Naive thymus-derived CD8-positive, alpha-beta T cell (primary cell): ENCODE measurements at regions not wholly inside any gene's neighbourhood (a gene's known extent, or its start where the extent isn't known, plus 50 kb on each side); places are given as distances from the start of the nearest gene placed in this dataset.

Experiments
- ATAC-seq, 2 donors: fragments of 150-1000 bp; cut with Tn5 transposase in 1 of 2; sonication (Bioruptor Pico), chemical (Tn5 transposase) in 1 of 2; 1 replicate in 1 of 2; 2 replicates in 1 of 2; pipeline ENCODE4 v1.10.0; 2021; ENCODE audit warnings: mild to moderate bottlenecking in 2 of 2, moderate library complexity in 2 of 2
- POLR2A ChIA-PET: fragments of 350-600 bp; sonication (Branson Sonifier 250); formaldehyde crosslinking; loops from one replicate; lab custom pipeline; 2021; ENCODE audit warnings: antibody characterized with exemption; lab: Charles Lee
- DNase-seq, 10 donors: peaks; one replicate each; pipeline versions ENCODE4 v3.0.0 to v3.0.0-alpha.2; 2020 to 2022
- H3K27ac Mint-ChIP-seq, 10 donors: one replicate each; pipeline ENCODE4 v1.8.0; 2020 to 2022; ENCODE audit warnings: mild to moderate bottlenecking in 10 of 10, mixed read lengths in 10 of 10, moderate library complexity in 4 of 10, inconsistent platforms in 1 of 10
- H3K27me3 Mint-ChIP-seq, 5 donors: one replicate each; pipeline ENCODE4 v1.8.0; 2021 to 2022; ENCODE audit warnings: mixed read lengths in 5 of 5
- H3K36me3 Mint-ChIP-seq, 3 donors: one replicate each; pipeline ENCODE4 v1.8.0; 2020 to 2022; ENCODE audit warnings: mixed read lengths in 3 of 3, mild to moderate bottlenecking in 2 of 3, inconsistent platforms in 1 of 3
- H3K4me1 Mint-ChIP-seq, 4 donors: one replicate each; pipeline ENCODE4 v1.8.0; 2021 to 2022; ENCODE audit warnings: mixed read lengths in 4 of 4
- H3K4me3 Mint-ChIP-seq, 10 donors: one replicate each; pipeline ENCODE4 v1.8.0; 2020 to 2022; ENCODE audit warnings: mild to moderate bottlenecking in 10 of 10, mixed read lengths in 10 of 10, moderate library complexity in 6 of 10, inconsistent platforms in 1 of 10
- H3K9me3 Mint-ChIP-seq, 9 donors: one replicate each; pipeline ENCODE4 v1.8.0; 2020 to 2022; ENCODE audit warnings: mixed read lengths in 9 of 9, mild to moderate bottlenecking in 3 of 9, inconsistent platforms in 1 of 9, moderate library complexity in 1 of 9

DNA sequence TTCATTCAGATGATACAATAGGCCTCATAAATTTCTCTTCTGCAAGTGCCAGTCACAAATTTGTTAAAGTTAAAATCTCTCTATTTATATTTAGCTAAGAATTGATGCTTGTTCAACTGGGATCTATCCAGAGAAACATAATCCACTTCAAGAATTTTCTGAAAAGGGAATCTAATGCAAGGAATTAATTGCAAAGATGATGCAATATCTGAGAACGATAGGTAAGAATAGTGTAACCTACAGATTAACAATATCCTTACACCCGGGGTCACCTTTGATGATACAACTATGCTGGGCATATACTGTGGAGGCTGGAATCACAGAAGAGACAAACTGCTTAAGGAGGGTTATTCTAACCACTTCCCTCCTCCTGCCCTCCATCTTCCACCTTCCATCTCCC lies 295.1 kb downstream of the FOXG1 start:
- no peak overlapping the region for H3K4me3 Mint-ChIP-seq

GRCh38 chr14:29062466-29062865 lies 295.9 kb downstream of the FOXG1 start:
- ATAC-seq, result no peak
- POLR2A ChIA-PET, result no interaction called here
- no peaks in the 10 kb centered on the region for H3K27me3 Mint-ChIP-seq
- no peaks in the 10 kb centered on the region for H3K36me3 Mint-ChIP-seq
- H3K27ac Mint-ChIP-seq, result no peak overlapping the region
- H3K4me3 Mint-ChIP-seq, result no peak overlapping the region
- DNase-seq, result no peak
- no peaks in the 10 kb centered on the region for H3K4me1 Mint-ChIP-seq
- H3K9me3 Mint-ChIP-seq, result peaks cover 0 to 32% (median 10%) of the 10 kb centered on the region in 9 donors

More for the DNA sequence above, 295.1 kb downstream of the FOXG1 start:
- Mint-ChIP-seq H3K36me3 (no peaks in the 10 kb centered on the region), H3K9me3 (peaks cover 0 to 32% (median 10%) of the 10 kb centered on the region in 9 donors), H3K27ac (no peak overlapping the region), H3K27me3 (no peaks in the 10 kb centered on the region), H3K4me1 (no peaks in the 10 kb centered on the region)
- no peak for ATAC-seq
- POLR2A ChIA-PET, result no interaction called here
- DNase-seq, result no peak

- POLR2A ChIA-PET, result no interaction called here
- Mint-ChIP-seq H3K4me1 (no peaks in the 10 kb centered on the region), H3K27ac (no peak overlapping the region), H3K9me3 (peaks cover 2 to 32% (median 12%) of the 10 kb centered on the region in 9 donors), H3K27me3 (no peaks in the 10 kb centered on the region), H3K4me3 (no peak overlapping the region), H3K36me3 (no peaks in the 10 kb centered on the region)
- ATAC-seq (no peak), DNase-seq (no peak)
Observed at GRCh38 chr14:29062976-29063375, 296.4 kb downstream of the FOXG1 start.

GRCh38 chr14:29064305-29064900 lies 297.8 kb downstream of the FOXG1 start:
- H3K36me3 Mint-ChIP-seq, result no peaks in the 10 kb centered on the region
- no peaks in the 10 kb centered on the region for H3K4me1 Mint-ChIP-seq
- no peak overlapping the region for H3K27ac Mint-ChIP-seq
- H3K9me3 Mint-ChIP-seq, result peaks cover 5 to 39% (median 14%) of the 10 kb centered on the region in 9 donors
- DNase-seq (no peak), ATAC-seq (no peak)
- no peak overlapping the region for H3K4me3 Mint-ChIP-seq
- H3K27me3 Mint-ChIP-seq, result no peaks in the 10 kb centered on the region
- POLR2A ChIA-PET, result no interaction called here

GRCh38 chr14:29069228-29069627 lies 302.6 kb downstream of the FOXG1 start:
- H3K36me3 Mint-ChIP-seq, result no peaks in the 10 kb centered on the region
- H3K9me3 Mint-ChIP-seq, result peaks cover 0 to 47% (median 18%) of the 10 kb centered on the region in 9 donors
- H3K27me3 Mint-ChIP-seq, result no peaks in the 10 kb centered on the region
- H3K27ac Mint-ChIP-seq, result no peak overlapping the region
- DNase-seq (no peak), ATAC-seq (no peak)
- no peak overlapping the region for H3K4me3 Mint-ChIP-seq
- POLR2A ChIA-PET, result no interaction called here
- no peaks in the 10 kb centered on the region for H3K4me1 Mint-ChIP-seq

GRCh38 chr14:29075761-29076160 lies 309.2 kb downstream of the FOXG1 start:
- POLR2A ChIA-PET, result no interaction called here
- Mint-ChIP-seq H3K27me3 (no peaks in the 10 kb centered on the region), H3K4me3 (no peak overlapping the region), H3K36me3 (no peaks in the 10 kb centered on the region), H3K27ac (no peak overlapping the region), H3K9me3 (peaks cover 2 to 23% (median 12%) of the 10 kb centered on the region in 9 donors), H3K4me1 (no peaks in the 10 kb centered on the region)
- DNase-seq (no peak), ATAC-seq (no peak)

GRCh38 chr14:29077916-29078315 lies 311.3 kb downstream of the FOXG1 start:
- DNase-seq (no peak), ATAC-seq (no peak)
- POLR2A ChIA-PET, result no interaction called here
- H3K36me3 Mint-ChIP-seq, result no peaks in the 10 kb centered on the region
- H3K27me3 Mint-ChIP-seq, result no peaks in the 10 kb centered on the region
- H3K27ac Mint-ChIP-seq, result no peak overlapping the region
- H3K4me1 Mint-ChIP-seq, result no peaks in the 10 kb centered on the region
- H3K4me3 Mint-ChIP-seq, result no peak overlapping the region
- H3K9me3 Mint-ChIP-seq, result peaks cover 2 to 23% (median 11%) of the 10 kb centered on the region in 9 donors

GRCh38 chr14:29078810-29079522 lies 312.4 kb downstream of the FOXG1 start:
- H3K9me3 Mint-ChIP-seq, result peaks cover 0 to 23% (median 11%) of the 10 kb centered on the region in 9 donors
- H3K27me3 Mint-ChIP-seq, result no peaks in the 10 kb centered on the region
- ATAC-seq, result no peak
- no peaks in the 10 kb centered on the region for H3K36me3 Mint-ChIP-seq
- no peak overlapping the region for H3K27ac Mint-ChIP-seq
- no peak overlapping the region for H3K4me3 Mint-ChIP-seq
- no peak for DNase-seq
- POLR2A ChIA-PET, result no interaction called here
- H3K4me1 Mint-ChIP-seq, result no peaks in the 10 kb centered on the region

DNA sequence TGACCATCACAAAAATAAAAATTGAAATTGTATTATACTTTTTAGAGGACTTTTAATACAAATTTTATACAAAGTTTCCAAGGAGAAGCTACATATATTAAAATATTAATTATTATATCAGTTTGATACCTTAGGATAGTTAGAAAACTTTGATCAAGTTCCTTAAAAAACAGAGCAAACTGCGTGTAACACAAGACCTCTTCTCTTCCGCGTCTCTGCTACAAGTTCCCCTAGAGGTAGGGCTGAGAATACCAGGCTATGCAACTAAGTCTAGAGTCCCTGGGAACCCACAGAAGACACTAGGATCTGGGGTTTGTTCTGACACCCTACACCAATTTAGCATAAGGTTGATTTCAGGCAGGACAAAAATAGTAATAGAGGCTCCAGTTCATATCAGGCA lies 319.0 kb downstream of the FOXG1 start:
- H3K4me3 Mint-ChIP-seq, result no peak overlapping the region
- no peak overlapping the region for H3K27ac Mint-ChIP-seq
- ATAC-seq (no peak), DNase-seq (no peak)
- peaks cover 3 to 29% (median 11%) of the 10 kb centered on the region in 9 donors for H3K9me3 Mint-ChIP-seq
- no peaks in the 10 kb centered on the region for H3K27me3 Mint-ChIP-seq
- H3K36me3 Mint-ChIP-seq, result no peaks in the 10 kb centered on the region
- no peaks in the 10 kb centered on the region for H3K4me1 Mint-ChIP-seq
- POLR2A ChIA-PET, result no interaction called here

- no peak for ATAC-seq
- Mint-ChIP-seq H3K4me3 (no peak overlapping the region), H3K27ac (no peak overlapping the region), H3K9me3 (peaks cover 3 to 39% (median 13%) of the 10 kb centered on the region in 9 donors), H3K4me1 (no peaks in the 10 kb centered on the region), H3K36me3 (no peaks in the 10 kb centered on the region), H3K27me3 (no peaks in the 10 kb centered on the region)
- POLR2A ChIA-PET, result no interaction called here
- DNase-seq, result no peak
Observed at GRCh38 chr14:29089849-29090248, 323.3 kb downstream of the FOXG1 start.

- H3K4me3 Mint-ChIP-seq, result no peak overlapping the region
- peaks cover 5 to 45% (median 13%) of the 10 kb centered on the region in 9 donors for H3K9me3 Mint-ChIP-seq
- peaks cover 0 to 4% (median 0%) of the 10 kb centered on the region in 3 donors for H3K36me3 Mint-ChIP-seq
- POLR2A ChIA-PET, result no interaction called here
- H3K27me3 Mint-ChIP-seq, result no peaks in the 10 kb centered on the region
- no peaks in the 10 kb centered on the region for H3K4me1 Mint-ChIP-seq
- H3K27ac Mint-ChIP-seq, result no peak overlapping the region
- DNase-seq (no peak), ATAC-seq (no peak)
Observed at GRCh38 chr14:29092121-29092520, 325.5 kb downstream of the FOXG1 start.

GRCh38 chr14:29097476-29097875 lies 330.9 kb downstream of the FOXG1 start:
- DNase-seq, result no peak
- ATAC-seq, result no peak
- H3K4me1 Mint-ChIP-seq, result no peaks in the 10 kb centered on the region
- no peaks in the 10 kb centered on the region for H3K27me3 Mint-ChIP-seq
- peaks cover 4 to 38% (median 13%) of the 10 kb centered on the region in 9 donors for H3K9me3 Mint-ChIP-seq
- H3K36me3 Mint-ChIP-seq, result peaks cover 0 to 4% (median 0%) of the 10 kb centered on the region in 3 donors
- H3K27ac Mint-ChIP-seq, result no peak overlapping the region
- no peak overlapping the region for H3K4me3 Mint-ChIP-seq
- POLR2A ChIA-PET, result no interaction called here

- POLR2A ChIA-PET, result no interaction called here
- no peaks in the 10 kb centered on the region for H3K4me1 Mint-ChIP-seq
- H3K36me3 Mint-ChIP-seq, result peaks cover 0 to 4% (median 0%) of the 10 kb centered on the region in 3 donors
- no peak overlapping the region for H3K27ac Mint-ChIP-seq
- peaks cover 4 to 41% (median 12%) of the 10 kb centered on the region in 9 donors for H3K9me3 Mint-ChIP-seq
- no peaks in the 10 kb centered on the region for H3K27me3 Mint-ChIP-seq
- H3K4me3 Mint-ChIP-seq, result no peak overlapping the region
- ATAC-seq (no peak), DNase-seq (no peak)
Observed at GRCh38 chr14:29098656-29099055, 332.1 kb downstream of the FOXG1 start.
